ENCODE measurements at regions not wholly inside any gene's neighbourhood (a gene's known extent, or its start where the extent isn't known, plus 50 kb on each side); places are given as distances from the start of the nearest gene placed in this dataset.

DNA sequence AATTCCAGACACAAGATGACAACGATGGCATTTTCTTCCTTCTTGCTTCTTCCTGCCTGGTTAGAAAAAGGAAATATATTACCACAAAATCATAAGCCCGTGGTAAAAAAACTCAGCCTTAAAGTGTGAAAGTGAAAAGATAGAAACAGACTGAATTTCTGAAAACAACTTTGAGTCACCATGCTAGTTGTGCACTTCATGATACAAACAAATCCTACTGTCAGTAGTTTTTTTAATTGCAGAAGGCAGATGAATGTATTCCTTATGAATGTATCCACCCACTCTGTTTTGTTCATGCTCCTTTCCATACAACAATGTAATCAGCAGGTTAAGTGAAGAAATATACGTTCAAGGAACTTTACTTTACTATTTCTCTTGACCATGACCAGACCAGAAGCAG, 1144.7 kb downstream of the OTOL1 start:
- TF ChIP-seq, protein P1, sequence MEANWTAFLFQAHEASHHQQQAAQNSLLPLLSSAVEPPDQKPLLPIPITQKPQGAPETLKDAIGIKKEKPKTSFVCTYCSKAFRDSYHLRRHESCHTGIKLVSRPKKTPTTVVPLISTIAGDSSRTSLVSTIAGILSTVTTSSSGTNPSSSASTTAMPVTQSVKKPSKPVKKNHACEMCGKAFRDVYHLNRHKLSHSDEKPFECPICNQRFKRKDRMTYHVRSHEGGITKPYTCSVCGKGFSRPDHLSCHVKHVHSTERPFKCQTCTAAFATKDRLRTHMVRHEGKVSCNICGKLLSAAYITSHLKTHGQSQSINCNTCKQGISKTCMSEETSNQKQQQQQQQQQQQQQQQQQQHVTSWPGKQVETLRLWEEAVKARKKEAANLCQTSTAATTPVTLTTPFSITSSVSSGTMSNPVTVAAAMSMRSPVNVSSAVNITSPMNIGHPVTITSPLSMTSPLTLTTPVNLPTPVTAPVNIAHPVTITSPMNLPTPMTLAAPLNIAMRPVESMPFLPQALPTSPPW (CRISPR knock-in tag; IDR thresholded peaks at IDR 0.05), result no peak
- TF ChIP-seq, protein P2, sequence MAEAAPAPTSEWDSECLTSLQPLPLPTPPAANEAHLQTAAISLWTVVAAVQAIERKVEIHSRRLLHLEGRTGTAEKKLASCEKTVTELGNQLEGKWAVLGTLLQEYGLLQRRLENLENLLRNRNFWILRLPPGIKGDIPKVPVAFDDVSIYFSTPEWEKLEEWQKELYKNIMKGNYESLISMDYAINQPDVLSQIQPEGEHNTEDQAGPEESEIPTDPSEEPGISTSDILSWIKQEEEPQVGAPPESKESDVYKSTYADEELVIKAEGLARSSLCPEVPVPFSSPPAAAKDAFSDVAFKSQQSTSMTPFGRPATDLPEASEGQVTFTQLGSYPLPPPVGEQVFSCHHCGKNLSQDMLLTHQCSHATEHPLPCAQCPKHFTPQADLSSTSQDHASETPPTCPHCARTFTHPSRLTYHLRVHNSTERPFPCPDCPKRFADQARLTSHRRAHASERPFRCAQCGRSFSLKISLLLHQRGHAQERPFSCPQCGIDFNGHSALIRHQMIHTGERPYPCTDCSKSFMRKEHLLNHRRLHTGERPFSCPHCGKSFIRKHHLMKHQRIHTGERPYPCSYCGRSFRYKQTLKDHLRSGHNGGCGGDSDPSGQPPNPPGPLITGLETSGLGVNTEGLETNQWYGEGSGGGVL (CRISPR knock-in tag; IDR thresholded peaks at IDR 0.05), result no peak
- TF ChIP-seq MEF2A (IDR thresholded peaks at IDR 0.05; ENCODE audit: control insufficient read depth, low read depth, low read length) (no peak), POLR2AphosphoS5 (IDR thresholded peaks at IDR 0.05; ENCODE audit: control insufficient read depth, insufficient read depth, low read depth, low read length) (no peak), SPI1 (IDR thresholded peaks at IDR 0.05; ENCODE audit: borderline replicate concordance, low read depth, low read length) (no peak), SIN3A (IDR thresholded peaks at IDR 0.05; ENCODE audit: borderline replicate concordance in 2 of 2, control insufficient read depth in 1 of 2, low read depth in 2 of 2, low read length in 2 of 2) (no peak), PHB2 (IDR thresholded peaks at IDR 0.05; ENCODE audit: low read depth) (no peak), SIX5 (IDR thresholded peaks at IDR 0.05; ENCODE audit: borderline replicate concordance in 1 of 2, insufficient read depth in 1 of 2, low read depth in 1 of 2, low read length in 2 of 2) (no peak), RAD21 (CRISPR knock-in tag; conservative IDR thresholded peaks at IDR 0.05 in 1 of 2, IDR thresholded peaks at IDR 0.05 in 1 of 2) (no peak), TAF1 (IDR thresholded peaks at IDR 0.05; ENCODE audit: control insufficient read depth, extremely low read depth, insufficient read depth, low read length, severe bottlenecking) (no peak), HDAC3 (IDR thresholded peaks at IDR 0.05; ENCODE audit: borderline replicate concordance, partially characterized antibody) (no peak), ZBTB8A (IDR thresholded peaks at IDR 0.05; ENCODE audit: partially characterized antibody) (no peak)
- TF ChIP-seq, protein P3, sequence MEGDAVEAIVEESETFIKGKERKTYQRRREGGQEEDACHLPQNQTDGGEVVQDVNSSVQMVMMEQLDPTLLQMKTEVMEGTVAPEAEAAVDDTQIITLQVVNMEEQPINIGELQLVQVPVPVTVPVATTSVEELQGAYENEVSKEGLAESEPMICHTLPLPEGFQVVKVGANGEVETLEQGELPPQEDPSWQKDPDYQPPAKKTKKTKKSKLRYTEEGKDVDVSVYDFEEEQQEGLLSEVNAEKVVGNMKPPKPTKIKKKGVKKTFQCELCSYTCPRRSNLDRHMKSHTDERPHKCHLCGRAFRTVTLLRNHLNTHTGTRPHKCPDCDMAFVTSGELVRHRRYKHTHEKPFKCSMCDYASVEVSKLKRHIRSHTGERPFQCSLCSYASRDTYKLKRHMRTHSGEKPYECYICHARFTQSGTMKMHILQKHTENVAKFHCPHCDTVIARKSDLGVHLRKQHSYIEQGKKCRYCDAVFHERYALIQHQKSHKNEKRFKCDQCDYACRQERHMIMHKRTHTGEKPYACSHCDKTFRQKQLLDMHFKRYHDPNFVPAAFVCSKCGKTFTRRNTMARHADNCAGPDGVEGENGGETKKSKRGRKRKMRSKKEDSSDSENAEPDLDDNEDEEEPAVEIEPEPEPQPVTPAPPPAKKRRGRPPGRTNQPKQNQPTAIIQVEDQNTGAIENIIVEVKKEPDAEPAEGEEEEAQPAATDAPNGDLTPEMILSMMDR (IDR thresholded peaks at IDR 0.05 in 2 of 3, conservative IDR thresholded peaks at IDR 0.05 in 1 of 3; ENCODE audit: insufficient read depth in 2 of 3, low read depth in 1 of 3, low read length in 3 of 3), result no peak
- TF ChIP-seq, protein P4, sequence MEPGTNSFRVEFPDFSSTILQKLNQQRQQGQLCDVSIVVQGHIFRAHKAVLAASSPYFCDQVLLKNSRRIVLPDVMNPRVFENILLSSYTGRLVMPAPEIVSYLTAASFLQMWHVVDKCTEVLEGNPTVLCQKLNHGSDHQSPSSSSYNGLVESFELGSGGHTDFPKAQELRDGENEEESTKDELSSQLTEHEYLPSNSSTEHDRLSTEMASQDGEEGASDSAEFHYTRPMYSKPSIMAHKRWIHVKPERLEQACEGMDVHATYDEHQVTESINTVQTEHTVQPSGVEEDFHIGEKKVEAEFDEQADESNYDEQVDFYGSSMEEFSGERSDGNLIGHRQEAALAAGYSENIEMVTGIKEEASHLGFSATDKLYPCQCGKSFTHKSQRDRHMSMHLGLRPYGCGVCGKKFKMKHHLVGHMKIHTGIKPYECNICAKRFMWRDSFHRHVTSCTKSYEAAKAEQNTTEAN (CRISPR knock-in tag; IDR thresholded peaks at IDR 0.05), result no peak
